ENCODE measurements at regions not wholly inside any gene's neighbourhood (a gene's known extent, or its start where the extent isn't known, plus 50 kb on each side); places are given as distances from the start of the nearest gene placed in this dataset.

DNA sequence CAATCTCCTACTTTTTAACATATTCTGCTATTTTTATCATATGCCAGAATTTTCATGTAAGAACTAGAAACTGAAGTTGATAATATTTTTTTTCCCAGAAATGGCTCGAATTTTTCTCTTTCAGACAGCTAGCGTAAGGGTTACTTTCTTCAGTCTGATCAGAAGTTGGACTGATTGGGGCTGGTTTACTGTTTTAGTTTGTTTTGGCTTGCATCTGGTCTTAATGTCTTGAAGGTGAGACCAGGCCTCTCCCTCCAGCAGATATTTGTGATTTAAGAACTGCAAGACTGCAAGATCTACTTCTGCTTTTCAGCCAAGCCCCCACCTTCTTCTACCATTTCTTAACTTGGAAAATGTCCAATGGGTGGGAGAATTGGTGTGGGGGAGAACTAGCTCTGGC is 266.4 kb downstream of the HAPSTR1 start:
- TF ChIP-seq POLR2A (IDR thresholded peaks at IDR 0.05) (no peak), POLR2AphosphoS5 (IDR thresholded peaks at IDR 0.05) (no peak), EP300 (IDR thresholded peaks at IDR 0.05; ENCODE audit: low read depth) (no peak)
- TF ChIP-seq, protein P1, sequence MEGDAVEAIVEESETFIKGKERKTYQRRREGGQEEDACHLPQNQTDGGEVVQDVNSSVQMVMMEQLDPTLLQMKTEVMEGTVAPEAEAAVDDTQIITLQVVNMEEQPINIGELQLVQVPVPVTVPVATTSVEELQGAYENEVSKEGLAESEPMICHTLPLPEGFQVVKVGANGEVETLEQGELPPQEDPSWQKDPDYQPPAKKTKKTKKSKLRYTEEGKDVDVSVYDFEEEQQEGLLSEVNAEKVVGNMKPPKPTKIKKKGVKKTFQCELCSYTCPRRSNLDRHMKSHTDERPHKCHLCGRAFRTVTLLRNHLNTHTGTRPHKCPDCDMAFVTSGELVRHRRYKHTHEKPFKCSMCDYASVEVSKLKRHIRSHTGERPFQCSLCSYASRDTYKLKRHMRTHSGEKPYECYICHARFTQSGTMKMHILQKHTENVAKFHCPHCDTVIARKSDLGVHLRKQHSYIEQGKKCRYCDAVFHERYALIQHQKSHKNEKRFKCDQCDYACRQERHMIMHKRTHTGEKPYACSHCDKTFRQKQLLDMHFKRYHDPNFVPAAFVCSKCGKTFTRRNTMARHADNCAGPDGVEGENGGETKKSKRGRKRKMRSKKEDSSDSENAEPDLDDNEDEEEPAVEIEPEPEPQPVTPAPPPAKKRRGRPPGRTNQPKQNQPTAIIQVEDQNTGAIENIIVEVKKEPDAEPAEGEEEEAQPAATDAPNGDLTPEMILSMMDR (IDR thresholded peaks at IDR 0.05), result no peak
